GM13976 (cell line): ENCODE measurements at regions not wholly inside any gene's neighbourhood (a gene's known extent, or its start where the extent isn't known, plus 50 kb on each side); places are given as distances from the start of the nearest gene placed in this dataset.
"Not testable (repeated sequence)": the region's sequence is repeated elsewhere in the genome, so short reads cannot be mapped to it uniquely, and the experiment has no call there.

Experiments used
- DNase-seq: peaks from one replicate; pipeline ENCODE4 v3.0.0; 2012; ENCODE audit warnings: low spot score
- in situ Hi-C: fragments of 300-500 bp; cut with MboI; formaldehyde crosslinking; loops from one replicate; pipeline ENCODE4 v1.12.0; 2022; ENCODE audit warnings: low sequenced_read_pairs, mixed read lengths, inconsistent platforms; ENCODE audit not compliant: unreplicated experiment
- TF ChIP-seq, protein P1 (sequence below): IDR thresholded peaks from 2 replicates; pipeline ENCODE4 v1.5.1; 2012; ENCODE audit warnings: borderline replicate concordance, mild to moderate bottlenecking; ENCODE audit not compliant: insufficient read depth; ENCODE audit errors: extremely low read depth, missing control alignments, control extremely low read depth

DNA sequence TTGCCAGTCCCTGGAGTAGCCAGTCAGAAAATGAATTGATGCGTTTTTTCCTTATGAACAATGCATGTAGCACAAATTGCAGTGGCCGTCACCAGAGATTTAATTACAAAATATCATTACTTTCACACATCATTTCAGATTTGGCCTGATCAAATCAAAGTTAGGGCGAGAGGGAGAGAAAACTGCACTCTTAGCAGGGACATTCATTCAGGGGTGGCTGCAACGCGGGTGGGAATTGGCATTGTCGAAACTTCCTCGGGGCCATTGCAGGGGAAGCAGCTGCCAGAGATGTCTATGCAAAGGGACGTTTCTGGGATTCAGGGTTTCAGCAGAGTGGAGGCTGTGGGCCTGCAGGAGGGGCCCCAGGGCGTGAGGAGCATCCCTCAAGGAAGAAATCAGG is 76.5 kb upstream of the TOP1 start:
- no peak for DNase-seq
- in situ Hi-C loops: no loop called here
- TF ChIP-seq, protein P1, sequence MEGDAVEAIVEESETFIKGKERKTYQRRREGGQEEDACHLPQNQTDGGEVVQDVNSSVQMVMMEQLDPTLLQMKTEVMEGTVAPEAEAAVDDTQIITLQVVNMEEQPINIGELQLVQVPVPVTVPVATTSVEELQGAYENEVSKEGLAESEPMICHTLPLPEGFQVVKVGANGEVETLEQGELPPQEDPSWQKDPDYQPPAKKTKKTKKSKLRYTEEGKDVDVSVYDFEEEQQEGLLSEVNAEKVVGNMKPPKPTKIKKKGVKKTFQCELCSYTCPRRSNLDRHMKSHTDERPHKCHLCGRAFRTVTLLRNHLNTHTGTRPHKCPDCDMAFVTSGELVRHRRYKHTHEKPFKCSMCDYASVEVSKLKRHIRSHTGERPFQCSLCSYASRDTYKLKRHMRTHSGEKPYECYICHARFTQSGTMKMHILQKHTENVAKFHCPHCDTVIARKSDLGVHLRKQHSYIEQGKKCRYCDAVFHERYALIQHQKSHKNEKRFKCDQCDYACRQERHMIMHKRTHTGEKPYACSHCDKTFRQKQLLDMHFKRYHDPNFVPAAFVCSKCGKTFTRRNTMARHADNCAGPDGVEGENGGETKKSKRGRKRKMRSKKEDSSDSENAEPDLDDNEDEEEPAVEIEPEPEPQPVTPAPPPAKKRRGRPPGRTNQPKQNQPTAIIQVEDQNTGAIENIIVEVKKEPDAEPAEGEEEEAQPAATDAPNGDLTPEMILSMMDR: no peak

DNA sequence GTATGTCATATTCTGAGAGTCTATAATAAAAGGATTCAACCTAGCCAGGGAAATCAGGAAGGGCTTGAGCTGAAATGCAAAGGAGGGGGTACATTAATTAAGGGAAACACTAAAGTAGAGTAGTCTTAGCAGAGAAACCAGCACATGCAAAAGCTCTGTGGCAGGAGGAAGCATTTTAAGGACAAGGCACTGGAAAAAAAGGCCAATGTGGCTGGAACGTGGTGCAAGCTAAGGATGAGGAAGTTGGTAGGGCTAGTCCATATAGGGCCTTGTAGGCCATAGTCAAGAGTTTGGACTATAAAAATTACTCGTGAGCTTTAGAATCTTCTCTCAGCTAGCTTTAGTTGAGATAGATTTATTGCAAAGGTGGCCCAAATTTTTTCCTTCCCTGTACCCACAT is 75.2 kb upstream of the TOP1 start:
- in situ Hi-C loops: no loop called here

DNA sequence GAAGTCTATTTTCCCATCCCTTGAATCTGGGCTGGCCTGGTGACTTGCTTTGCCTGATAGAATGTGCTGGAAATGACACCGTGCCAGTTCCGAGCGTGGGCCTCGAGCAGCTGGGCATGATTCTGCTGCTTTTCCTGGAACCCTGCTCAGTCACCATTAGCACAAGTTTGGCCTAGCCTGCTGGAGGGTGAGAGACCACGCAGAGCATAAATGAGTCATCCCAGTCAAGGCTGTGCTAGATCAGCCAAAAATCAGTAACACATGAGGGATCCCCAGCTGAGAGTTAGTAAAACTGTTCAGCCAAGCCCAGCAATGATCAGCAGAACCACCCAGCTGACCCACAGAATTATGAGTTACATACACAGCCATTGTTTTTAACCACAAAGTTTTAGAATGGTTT is 74.8 kb upstream of the TOP1 start:
- in situ Hi-C loops: no loop called here
- DNase-seq: no peak

More for the DNA sequence above, 75.2 kb upstream of the TOP1 start:
- TF ChIP-seq, protein P1: no peak
- DNase-seq: no peak

DNA sequence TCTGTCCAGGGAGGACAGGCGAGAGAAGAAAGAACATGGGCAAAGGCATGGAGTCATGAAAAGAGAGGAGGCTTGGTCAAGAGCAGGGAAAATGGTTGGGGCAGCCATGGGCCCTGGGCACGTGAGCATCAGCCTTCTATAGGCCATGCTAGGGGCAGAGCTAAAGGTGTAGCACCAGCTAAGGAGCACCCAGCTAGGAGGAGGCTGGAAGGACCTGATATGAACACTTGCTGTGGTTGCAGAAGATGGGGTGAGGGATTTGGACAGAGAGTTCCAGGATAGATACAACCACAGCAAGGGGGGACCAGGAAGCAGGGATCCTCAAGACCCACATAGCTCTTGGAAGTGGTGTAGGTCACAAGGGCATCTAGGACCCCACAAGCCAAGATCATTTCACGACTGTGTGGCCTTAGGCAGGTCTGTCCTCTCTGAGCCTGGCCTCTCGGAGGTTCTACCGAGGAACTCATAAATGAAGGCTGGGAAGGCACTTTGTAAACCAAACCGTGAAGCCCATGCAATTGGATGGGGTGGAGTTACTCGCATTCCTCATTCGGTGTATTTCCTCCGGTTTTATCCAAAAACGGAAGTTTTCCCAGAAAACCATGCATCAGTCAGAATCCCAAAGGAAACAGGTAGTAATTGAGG is 74.0 kb upstream of the TOP1 start:
- in situ Hi-C loops: no loop called here
- TF ChIP-seq, protein P1: no peak
- no peak for DNase-seq

More for the DNA sequence above, 74.8 kb upstream of the TOP1 start:
- TF ChIP-seq, protein P1: no peak

DNA sequence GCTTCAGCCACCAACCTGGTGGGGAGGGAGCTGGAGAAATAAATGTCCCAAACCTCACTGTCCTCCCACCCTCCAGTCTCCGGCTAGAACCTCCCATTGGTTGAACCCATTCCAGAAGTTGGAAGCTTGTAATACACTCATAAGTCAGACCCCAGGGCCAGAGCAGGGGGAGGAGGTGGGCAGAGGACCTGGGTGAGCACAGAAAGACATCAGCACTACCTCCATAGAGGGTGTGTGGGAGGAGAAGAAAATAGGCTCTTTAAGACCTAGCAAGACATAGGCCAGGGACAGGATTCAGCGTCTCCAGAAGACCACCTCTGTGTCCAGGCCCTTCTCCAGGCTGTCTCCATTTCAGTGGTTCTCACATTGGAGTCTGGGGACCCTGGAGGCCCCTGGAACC is 73.3 kb upstream of the TOP1 start:
- TF ChIP-seq, protein P1: no peak
- no peak for DNase-seq
- in situ Hi-C loops: no loop called here

DNA sequence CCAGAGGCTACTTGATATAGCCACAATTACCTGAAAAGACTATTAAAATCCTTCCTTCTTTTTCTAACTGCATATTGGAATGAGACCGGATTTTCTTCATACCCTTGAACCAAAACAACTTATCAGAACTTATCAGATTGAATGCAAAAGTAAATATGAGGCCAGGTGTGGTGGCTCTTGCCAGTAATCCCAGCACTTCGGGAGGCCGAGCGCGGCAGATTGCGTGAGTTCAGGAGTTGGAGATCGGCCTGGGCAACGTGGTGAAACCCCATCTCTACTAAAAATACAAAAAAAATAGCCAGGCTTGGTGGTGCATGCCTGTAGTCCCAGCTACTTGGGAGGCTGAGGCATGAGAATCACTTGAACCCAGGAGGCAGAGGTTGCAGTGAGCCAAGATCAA is 72.8 kb upstream of the TOP1 start:
- in situ Hi-C loops: not testable (repeated sequence)

DNA sequence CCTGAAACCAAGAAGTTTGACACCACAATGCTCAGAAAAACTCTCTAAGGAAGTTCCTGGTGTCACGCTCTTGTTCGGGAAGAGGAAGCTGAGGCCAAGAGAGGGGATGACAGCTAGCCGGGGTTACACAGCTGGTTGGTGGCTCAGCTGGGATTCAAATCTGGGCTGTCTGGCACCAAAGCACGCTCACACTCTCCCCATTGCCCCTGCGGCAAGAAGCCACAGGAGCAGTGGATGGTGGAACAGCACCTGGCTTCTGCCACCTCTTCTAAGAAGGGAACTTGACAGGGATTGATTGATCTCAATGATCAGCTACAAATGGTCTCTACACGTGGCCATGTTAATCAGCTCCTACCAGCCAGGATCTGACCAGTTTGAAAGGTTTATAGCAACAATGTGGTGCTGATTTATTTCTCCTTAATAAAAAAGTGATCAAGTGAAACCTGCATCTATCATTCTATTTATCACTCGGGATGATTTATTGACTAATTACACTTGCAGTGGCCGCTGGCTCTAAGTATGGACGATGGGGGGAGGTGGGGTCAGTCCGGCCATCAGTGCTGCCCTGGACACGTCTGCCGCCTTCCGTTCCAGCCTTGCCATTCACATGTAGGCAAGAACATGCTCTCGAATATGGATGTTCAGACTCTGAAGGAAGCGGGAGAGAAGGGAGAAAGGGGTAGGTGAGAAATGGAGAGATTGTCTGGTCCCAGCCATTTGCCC is 71.9 kb upstream of the TOP1 start:
- in situ Hi-C loops: no loop called here
- DNase-seq: peak; percentile 6
- TF ChIP-seq, protein P1: no peak

More for the DNA sequence above, 72.8 kb upstream of the TOP1 start:
- DNase-seq: not testable (repeated sequence)
